GM19372 (cell line): ENCODE measurements at regions not wholly inside any gene's neighbourhood (a gene's known extent, or its start where the extent isn't known, plus 50 kb on each side); places are given as distances from the start of the nearest gene placed in this dataset.

Experiments used
- ATAC-seq: cut with Tn5 transposase; IDR thresholded peaks from one replicate; pipeline ENCODE4 v1.9.1; 2021; ENCODE audit warnings: mild to moderate bottlenecking, low read depth, moderate library complexity; ENCODE audit not compliant: unreplicated experiment

DNA sequence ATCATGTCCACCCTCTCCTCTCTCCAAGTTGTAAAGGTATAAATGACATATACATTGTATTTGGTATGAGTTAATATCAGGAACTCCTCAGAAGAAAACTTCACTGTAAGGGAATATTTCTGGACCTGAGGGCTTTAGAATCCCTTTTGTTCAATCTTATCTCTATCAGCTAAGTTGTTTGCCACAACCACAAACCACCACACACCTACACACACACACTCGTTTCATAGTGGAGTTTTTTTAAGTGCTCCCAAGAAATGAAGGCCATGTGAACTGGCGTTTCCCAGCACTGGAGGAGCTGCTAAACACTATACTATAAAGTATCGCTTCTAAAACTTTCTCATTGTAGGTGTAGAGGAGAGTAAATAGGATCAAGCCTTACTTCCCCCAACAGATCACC is 64.8 kb upstream of the GHITM start:
- ATAC-seq, result no peak

DNA sequence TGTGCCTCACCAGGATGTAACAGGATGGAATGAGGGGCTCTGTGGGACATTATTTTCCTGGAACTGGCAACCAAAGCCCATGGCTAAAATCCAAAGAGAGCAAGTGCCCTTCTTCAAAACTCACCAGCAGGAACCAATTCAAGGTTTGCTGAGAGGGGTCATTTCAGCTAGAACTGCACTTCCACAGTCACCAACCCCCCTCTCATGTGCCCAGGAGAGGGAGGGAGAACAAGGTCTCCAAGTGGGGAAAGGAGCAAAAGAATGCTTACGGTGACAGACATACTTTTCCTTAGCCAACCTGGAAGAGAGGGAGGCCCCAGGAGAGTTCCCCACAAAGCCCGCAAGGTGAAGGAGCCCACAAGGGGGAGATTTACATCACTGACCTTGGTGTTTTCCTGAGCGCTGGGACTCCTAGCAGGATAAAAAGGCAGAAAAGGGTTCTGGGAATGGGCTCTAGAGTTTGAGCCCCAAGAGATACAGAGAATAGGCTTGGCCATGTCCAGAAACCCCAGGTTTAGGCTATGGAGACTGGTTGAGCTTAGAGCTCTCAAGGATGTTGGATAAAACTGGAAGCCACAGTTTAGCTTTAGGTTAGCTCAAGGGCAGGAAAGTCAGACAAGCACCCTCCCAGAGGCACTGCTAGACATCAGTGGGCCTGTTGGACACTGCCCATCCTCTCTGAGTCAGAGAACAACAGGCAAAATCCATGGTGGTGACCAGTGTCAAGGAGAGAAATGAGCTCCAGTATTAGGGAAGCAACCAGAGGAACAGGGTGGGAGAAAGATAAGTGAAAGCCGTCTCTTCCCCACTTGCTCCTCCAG is 63.9 kb upstream of the GHITM start:
- no peak for ATAC-seq

- ATAC-seq, result no peak
These were observed 63.3 kb upstream of the GHITM start for GRCh38 chr10:84076047-84076388.

DNA sequence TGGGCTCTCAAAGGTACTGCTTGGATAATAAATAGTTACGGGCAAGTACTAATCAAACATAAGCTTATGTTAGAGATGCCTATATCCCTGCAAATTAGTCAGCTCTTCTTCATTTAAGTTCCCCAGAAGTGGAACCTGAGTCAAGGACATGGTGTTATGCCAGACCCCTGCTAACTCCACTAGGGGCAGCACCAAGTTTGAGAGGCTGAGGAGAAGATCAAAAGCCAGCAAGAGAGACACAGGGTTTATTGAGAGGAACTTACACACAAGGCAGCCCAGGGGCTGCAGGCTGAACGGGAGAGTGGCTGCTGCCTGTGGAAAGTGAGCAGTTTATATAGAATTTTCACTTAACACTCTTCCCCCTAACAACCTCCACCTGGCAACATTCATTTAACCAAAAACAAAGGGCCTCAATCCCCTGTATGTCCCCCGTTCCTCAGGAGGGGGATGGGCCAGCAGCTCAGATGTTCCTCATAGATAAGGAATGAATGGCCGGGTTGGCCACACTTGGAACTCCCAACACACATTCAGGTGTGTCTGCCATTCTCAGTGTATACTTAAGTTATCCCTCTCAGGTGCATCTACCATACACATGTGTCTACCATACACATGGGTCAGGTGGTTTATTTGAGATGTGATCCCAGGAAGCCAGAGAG is 62.6 kb upstream of the GHITM start:
- ATAC-seq, result peak; percentile 74

DNA sequence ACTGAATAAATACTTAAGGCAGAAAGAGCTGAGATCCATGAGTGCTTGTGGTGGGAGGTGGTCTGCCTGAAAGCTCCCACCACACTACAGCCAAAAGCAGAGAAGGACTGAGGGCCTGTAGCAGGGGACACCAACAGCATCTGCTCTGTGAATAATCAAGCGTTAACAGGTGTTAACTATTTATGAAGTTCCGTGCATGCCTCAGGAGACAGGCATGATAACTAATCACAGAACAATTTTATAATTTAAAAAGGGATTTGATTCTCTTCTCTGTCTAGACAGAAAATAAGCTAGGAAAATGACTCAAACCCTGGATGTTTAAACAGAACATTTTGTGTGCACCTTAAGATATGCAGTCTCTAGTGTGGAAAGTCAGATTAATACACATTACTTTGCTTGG is 61.5 kb upstream of the GHITM start:
- ATAC-seq, result no peak

DNA sequence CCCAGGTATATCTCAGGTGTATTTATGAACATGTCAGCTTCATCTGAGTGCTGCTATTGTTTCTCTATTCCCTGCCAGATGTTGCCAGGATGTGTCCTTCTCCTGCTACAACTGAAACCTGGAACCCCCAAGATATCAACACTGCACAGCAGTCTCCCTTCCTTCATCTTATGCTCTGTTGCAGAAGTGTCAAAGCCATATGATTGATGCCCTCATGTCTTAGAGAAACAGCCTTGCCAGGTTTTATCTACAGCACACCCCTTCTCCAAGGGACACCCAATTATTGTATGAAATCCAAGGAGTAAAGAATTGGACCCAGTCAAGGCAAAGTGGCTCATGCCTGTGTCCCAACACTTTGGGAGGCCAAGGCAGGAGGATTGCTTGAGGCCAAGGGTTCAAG is 60.5 kb upstream of the GHITM start:
- ATAC-seq, result no peak

DNA sequence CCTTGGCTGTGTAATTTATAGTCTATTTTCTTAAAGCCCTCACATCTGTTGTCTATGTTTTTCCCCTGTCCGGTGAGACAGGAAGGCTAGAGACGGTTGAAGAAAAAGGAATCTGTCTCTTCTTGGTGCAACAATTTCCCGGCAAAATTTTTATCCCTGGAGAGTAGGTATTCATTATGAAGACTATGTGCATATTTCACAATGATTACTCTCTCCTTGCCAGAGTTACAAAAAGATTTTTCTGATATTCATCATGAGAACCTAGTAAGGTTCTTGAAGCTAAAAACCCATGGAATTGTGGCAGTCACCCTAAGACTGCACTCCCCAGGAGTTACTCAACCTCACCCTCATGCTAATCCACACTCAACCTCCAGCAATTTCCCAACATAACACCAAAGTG is 55.0 kb upstream of the GHITM start:
- ATAC-seq, result no peak

GRCh38 chr10:84087202-84087601 is 52.1 kb upstream of the GHITM start:
- no peak for ATAC-seq

GRCh38 chr10:84088626-84089025 is 50.7 kb upstream of the GHITM start:
- no peak for ATAC-seq

GRCh38 chr10:84089162-84089561 is 50.1 kb upstream of the GHITM start:
- ATAC-seq, result no peak
